ENCODE measurements at regions not wholly inside any gene's neighbourhood (a gene's known extent, or its start where the extent isn't known, plus 50 kb on each side); places are given as distances from the start of the nearest gene placed in this dataset.

DNA sequence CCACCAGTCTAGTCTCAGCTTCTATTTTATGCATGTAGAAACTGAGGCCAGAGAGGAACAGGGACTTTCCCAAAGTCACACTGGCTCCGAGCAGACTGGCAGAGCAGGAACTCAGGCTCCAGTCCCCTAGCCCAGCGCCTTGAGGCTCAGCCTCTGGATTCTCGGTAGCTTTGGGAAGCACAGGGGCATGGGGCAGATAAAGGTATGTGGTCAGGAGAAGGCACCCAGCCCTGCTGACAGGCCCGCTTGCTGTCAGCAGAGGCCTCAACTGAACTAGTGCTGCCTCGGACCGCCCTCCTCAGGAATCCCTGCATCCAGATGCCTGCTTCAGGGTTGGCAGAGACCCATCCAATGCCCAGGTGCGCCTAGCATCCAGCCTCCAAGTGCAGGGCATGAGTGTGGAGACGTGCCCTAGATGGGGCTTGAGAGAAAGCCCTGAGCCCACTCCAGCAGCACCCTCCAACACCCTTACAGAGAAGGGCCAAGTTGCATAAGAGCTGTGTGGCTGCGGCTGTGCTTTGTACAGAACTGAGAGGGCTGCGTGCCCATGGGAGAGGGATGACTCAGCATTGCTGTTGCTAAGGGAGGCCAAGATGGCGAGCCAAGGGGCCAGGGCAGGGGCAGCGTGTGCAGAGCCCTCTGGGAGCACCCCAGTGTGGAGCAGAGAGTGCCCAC lies 168.6 kb downstream of the MACROH2A1 start:
- no peak for TF ChIP-seq EHF (CRISPR knock-in tag; IDR thresholded peaks at IDR 0.05)
- TF ChIP-seq, protein P1, sequence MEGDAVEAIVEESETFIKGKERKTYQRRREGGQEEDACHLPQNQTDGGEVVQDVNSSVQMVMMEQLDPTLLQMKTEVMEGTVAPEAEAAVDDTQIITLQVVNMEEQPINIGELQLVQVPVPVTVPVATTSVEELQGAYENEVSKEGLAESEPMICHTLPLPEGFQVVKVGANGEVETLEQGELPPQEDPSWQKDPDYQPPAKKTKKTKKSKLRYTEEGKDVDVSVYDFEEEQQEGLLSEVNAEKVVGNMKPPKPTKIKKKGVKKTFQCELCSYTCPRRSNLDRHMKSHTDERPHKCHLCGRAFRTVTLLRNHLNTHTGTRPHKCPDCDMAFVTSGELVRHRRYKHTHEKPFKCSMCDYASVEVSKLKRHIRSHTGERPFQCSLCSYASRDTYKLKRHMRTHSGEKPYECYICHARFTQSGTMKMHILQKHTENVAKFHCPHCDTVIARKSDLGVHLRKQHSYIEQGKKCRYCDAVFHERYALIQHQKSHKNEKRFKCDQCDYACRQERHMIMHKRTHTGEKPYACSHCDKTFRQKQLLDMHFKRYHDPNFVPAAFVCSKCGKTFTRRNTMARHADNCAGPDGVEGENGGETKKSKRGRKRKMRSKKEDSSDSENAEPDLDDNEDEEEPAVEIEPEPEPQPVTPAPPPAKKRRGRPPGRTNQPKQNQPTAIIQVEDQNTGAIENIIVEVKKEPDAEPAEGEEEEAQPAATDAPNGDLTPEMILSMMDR (IDR thresholded peaks at IDR 0.05) = no peak
- TF ChIP-seq CBX8 (IDR thresholded peaks at IDR 0.05) = no peak
- TF ChIP-seq, protein P2, sequence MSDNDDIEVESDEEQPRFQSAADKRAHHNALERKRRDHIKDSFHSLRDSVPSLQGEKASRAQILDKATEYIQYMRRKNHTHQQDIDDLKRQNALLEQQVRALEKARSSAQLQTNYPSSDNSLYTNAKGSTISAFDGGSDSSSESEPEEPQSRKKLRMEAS (IDR thresholded peaks at IDR 0.05) = no peak
- no peak for TF ChIP-seq POLR2A (IDR thresholded peaks at IDR 0.05; ENCODE audit: low read length)
- no peak for TF ChIP-seq MYC (IDR thresholded peaks at IDR 0.05; ENCODE audit: borderline replicate concordance, low read length)
- TF ChIP-seq ZSCAN20 (CRISPR knock-in tag; IDR thresholded peaks at IDR 0.05) = no peak
- no peak for TF ChIP-seq EP300 (IDR thresholded peaks at IDR 0.05)
- TF ChIP-seq, protein P3, sequence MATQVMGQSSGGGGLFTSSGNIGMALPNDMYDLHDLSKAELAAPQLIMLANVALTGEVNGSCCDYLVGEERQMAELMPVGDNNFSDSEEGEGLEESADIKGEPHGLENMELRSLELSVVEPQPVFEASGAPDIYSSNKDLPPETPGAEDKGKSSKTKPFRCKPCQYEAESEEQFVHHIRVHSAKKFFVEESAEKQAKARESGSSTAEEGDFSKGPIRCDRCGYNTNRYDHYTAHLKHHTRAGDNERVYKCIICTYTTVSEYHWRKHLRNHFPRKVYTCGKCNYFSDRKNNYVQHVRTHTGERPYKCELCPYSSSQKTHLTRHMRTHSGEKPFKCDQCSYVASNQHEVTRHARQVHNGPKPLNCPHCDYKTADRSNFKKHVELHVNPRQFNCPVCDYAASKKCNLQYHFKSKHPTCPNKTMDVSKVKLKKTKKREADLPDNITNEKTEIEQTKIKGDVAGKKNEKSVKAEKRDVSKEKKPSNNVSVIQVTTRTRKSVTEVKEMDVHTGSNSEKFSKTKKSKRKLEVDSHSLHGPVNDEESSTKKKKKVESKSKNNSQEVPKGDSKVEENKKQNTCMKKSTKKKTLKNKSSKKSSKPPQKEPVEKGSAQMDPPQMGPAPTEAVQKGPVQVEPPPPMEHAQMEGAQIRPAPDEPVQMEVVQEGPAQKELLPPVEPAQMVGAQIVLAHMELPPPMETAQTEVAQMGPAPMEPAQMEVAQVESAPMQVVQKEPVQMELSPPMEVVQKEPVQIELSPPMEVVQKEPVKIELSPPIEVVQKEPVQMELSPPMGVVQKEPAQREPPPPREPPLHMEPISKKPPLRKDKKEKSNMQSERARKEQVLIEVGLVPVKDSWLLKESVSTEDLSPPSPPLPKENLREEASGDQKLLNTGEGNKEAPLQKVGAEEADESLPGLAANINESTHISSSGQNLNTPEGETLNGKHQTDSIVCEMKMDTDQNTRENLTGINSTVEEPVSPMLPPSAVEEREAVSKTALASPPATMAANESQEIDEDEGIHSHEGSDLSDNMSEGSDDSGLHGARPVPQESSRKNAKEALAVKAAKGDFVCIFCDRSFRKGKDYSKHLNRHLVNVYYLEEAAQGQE (IDR thresholded peaks at IDR 0.05) = no peak
- no peak for TF ChIP-seq JUNB (IDR thresholded peaks at IDR 0.05)
- TF ChIP-seq RAD21 (conservative IDR thresholded peaks at IDR 0.05 in 1 of 2, IDR thresholded peaks at IDR 0.05 in 1 of 2) = no peak
- no peak for TF ChIP-seq HOXA7 (CRISPR knock-in tag; IDR thresholded peaks at IDR 0.05)

All from A549 (cell line).